Endothelial cell of umbilical vein (primary cell): ENCODE measurements at regions not wholly inside any gene's neighbourhood (a gene's known extent, or its start where the extent isn't known, plus 50 kb on each side); places are given as distances from the start of the nearest gene placed in this dataset.

Source experiments
- BruUV-seq: library from RNA; stranded (reverse); fragments of 400-500 nt; replicated peaks from 2 replicates; lab custom pipeline; 2021; lab: Mats Ljungman, UMichigan
- CTCF ChIA-PET: fragments of 300-600, 350-600 bp; sonication (Branson Sonifier 250); formaldehyde crosslinking; loops from one replicate; lab custom pipeline; 2021; ENCODE audit warnings: antibody characterized with exemption, inconsistent platforms; lab: Charles Lee
- POLR2A ChIA-PET: fragments of 300-600, 350-600 bp; sonication (Branson Sonifier 250); formaldehyde crosslinking; loops from one replicate; lab custom pipeline; 2021; ENCODE audit warnings: antibody characterized with exemption, inconsistent platforms; lab: Charles Lee
- DNase-seq: peaks from one replicate; pipeline ENCODE4 v3.0.0-alpha.2; 2011; ENCODE audit warnings: low read depth, low spot score
- FAIRE-seq: peaks from 2 replicates; lab custom pipeline; 2011; peaks lifted over from hg19 to GRCh38; lab: Jason Lieb, UNC
- H2AFZ ChIP-seq: 2 replicates; pipeline ENCODE4 v1.6.0; 2012; ENCODE audit warnings: low read depth, low read length, control low read depth, inconsistent platforms
- H3K27ac ChIP-seq: 2 replicates; pipeline ENCODE4 v1.5.1; 2011; ENCODE audit warnings: low read depth, mild to moderate bottlenecking, control low read depth, low read length, moderate library complexity; ENCODE audit not compliant: insufficient read depth
- H3K27me3 ChIP-seq, 2 experiments: 2 replicates each; pipeline versions ENCODE4 v1.6.0 to v1.6.1; 2011; ENCODE audit warnings: low read length in 2 of 2, mixed read lengths in 1 of 2; ENCODE audit not compliant: control insufficient read depth in 2 of 2, insufficient read depth in 2 of 2
- H3K36me3 ChIP-seq, 2 experiments: 2 replicates in 1 of 2; 3 replicates in 1 of 2; pipeline ENCODE4 v1.5.1; 2011; ENCODE audit warnings: low read length in 2 of 2, mild to moderate bottlenecking in 1 of 2, moderate library complexity in 1 of 2; ENCODE audit not compliant: control insufficient read depth in 2 of 2, insufficient read depth in 2 of 2; ENCODE audit errors: extremely low read depth in 1 of 2
- H3K4me1 ChIP-seq: 3 replicates; pipeline ENCODE4 v1.5.1; 2011; ENCODE audit warnings: mild to moderate bottlenecking, low read length; ENCODE audit not compliant: control insufficient read depth, insufficient read depth; ENCODE audit errors: extremely low read depth
- H3K4me2 ChIP-seq: 2 replicates; pipeline ENCODE4 v1.6.1; 2011; ENCODE audit warnings: low read length, control low read depth, mixed read lengths; ENCODE audit not compliant: insufficient read depth
- H3K4me3 ChIP-seq, 3 experiments: fragments of 200-600 bp in 1 of 3; sonication (generic), shearing (Covaris generic) in 1 of 3; replicated peaks in 1 of 3; 2 replicates each; pipeline ENCODE4 v1.5.1; 2011 to 2016; ENCODE audit warnings: control low read depth in 3 of 3, low read length in 3 of 3, mild to moderate bottlenecking in 2 of 3, inconsistent platforms in 1 of 3, low read depth in 1 of 3, moderate library complexity in 1 of 3; ENCODE audit not compliant: insufficient read depth in 1 of 3
- H3K79me2 ChIP-seq: 2 replicates; pipeline ENCODE4 v1.6.0; 2012; ENCODE audit warnings: low read length, inconsistent platforms; ENCODE audit not compliant: control insufficient read depth, insufficient read depth
- H3K9ac ChIP-seq: replicated peaks from 2 replicates; pipeline ENCODE3; 2011; ENCODE audit warnings: low read length, control low read depth; ENCODE audit not compliant: insufficient read depth; ENCODE audit errors: extremely low read depth
- H3K9me1 ChIP-seq: replicated peaks from 3 replicates; pipeline ENCODE4 v1.6.0; 2011; ENCODE audit warnings: mild to moderate bottlenecking, low read length; ENCODE audit not compliant: control insufficient read depth, insufficient read depth; ENCODE audit errors: extremely low read depth
- H3K9me3 ChIP-seq: replicated peaks from 2 replicates; pipeline ENCODE4 v1.5.1; 2012; ENCODE audit warnings: low read length, inconsistent platforms; ENCODE audit not compliant: control insufficient read depth, insufficient read depth
- H4K20me1 ChIP-seq: replicated peaks from 2 replicates; pipeline ENCODE3; 2011; ENCODE audit warnings: mild to moderate bottlenecking, low read length; ENCODE audit not compliant: control insufficient read depth, insufficient read depth; ENCODE audit errors: extremely low read depth
- CTCF ChIP-seq, 2 donors: IDR thresholded peaks; 1 replicate in 1 of 2; 2 replicates in 1 of 2; pipeline ENCODE4 v1.5.1; 2011; ENCODE audit warnings: low read length in 2 of 2, mild to moderate bottlenecking in 2 of 2, moderate library complexity in 2 of 2, control low read depth in 1 of 2, inconsistent platforms in 1 of 2, low read depth in 1 of 2; ENCODE audit not compliant: insufficient read depth in 1 of 2; ENCODE audit errors: extremely low read depth in 1 of 2
- EZH2 ChIP-seq: IDR thresholded peaks from 2 replicates; pipeline ENCODE4 v1.6.1; 2012; ENCODE audit warnings: borderline replicate concordance, low read depth, mild to moderate bottlenecking, moderate library complexity, low read length, inconsistent platforms; ENCODE audit not compliant: severe bottlenecking
- FOS ChIP-seq: IDR thresholded peaks from 2 replicates; pipeline ENCODE4 v1.6.1; 2011; ENCODE audit warnings: mild to moderate bottlenecking, low read length, moderate library complexity, borderline replicate concordance; ENCODE audit not compliant: insufficient read depth
- GATA2 ChIP-seq: IDR thresholded peaks from 2 replicates; pipeline ENCODE4 v1.7.0; 2011; ENCODE audit warnings: low read depth, mild to moderate bottlenecking, moderate library complexity, mixed read lengths, low read length; ENCODE audit not compliant: insufficient read length, insufficient read depth
- JUN ChIP-seq: IDR thresholded peaks from 2 replicates; pipeline ENCODE4 v1.6.1; 2011; ENCODE audit warnings: borderline replicate concordance, low read depth; ENCODE audit not compliant: insufficient read length, insufficient read depth
- MAX ChIP-seq: IDR thresholded peaks from 2 replicates; pipeline ENCODE4 v1.6.1; 2011; ENCODE audit not compliant: insufficient read depth, insufficient read length
- MYC ChIP-seq: IDR thresholded peaks from one replicate; pipeline ENCODE4 v1.6.1; 2011; ENCODE audit warnings: mild to moderate bottlenecking, low read depth, low read length
- POLR2A ChIP-seq: IDR thresholded peaks from 2 replicates; pipeline ENCODE4 v1.6.1; 2012; ENCODE audit warnings: low read depth, mild to moderate bottlenecking, control low read depth, low read length
- POLR2AphosphoS5 ChIP-seq: IDR thresholded peaks from 2 replicates; pipeline ENCODE4 v1.6.1; 2012; ENCODE audit warnings: low read depth, mild to moderate bottlenecking, control low read depth, low read length, moderate library complexity; ENCODE audit not compliant: insufficient read depth
- dilution Hi-C: fragments of 300-500 bp; cut with MboI; formaldehyde crosslinking; loops from one replicate; pipeline ENCODE4 v1.15.0; 2019; ENCODE audit warnings: low sequenced_read_pairs; ENCODE audit not compliant: extremely low pct_ligation_motif_present
- intact Hi-C: fragments of 100-400 bp; cut with micrococcal nuclease; formaldehyde crosslinking; loops from one replicate; pipeline ENCODE4 v1.10.0; 2022

- intact Hi-C loops (no loop called here), dilution Hi-C loops (no loop called here)
- no peak overlapping the region for H3K4me3 ChIP-seq
- H3K36me3 ChIP-seq, result no peaks in the 10 kb centered on the region
- DNase-seq, result no peak
- no peaks in the 10 kb centered on the region for H3K79me2 ChIP-seq
- no peak overlapping the region for H3K27ac ChIP-seq
- H3K27me3 ChIP-seq, result no peaks in the 10 kb centered on the region
- POLR2A ChIA-PET, result no interaction called here
- no peaks in the 10 kb centered on the region for H3K9me1 ChIP-seq
- CTCF ChIA-PET, result no interaction called here
- H3K9ac ChIP-seq, result no peak overlapping the region
- H2AFZ ChIP-seq, result no peak overlapping the region
- H4K20me1 ChIP-seq, result no peaks in the 10 kb centered on the region
- FAIRE-seq, result no peak
- no peak overlapping the region for H3K4me2 ChIP-seq
- TF ChIP-seq JUN, result no peak
- TF ChIP-seq POLR2A, result no peak
- no peak for TF ChIP-seq MYC
- TF ChIP-seq EZH2, result no peak
- TF ChIP-seq GATA2, result no peak
- no peak for TF ChIP-seq POLR2AphosphoS5
- no peak for TF ChIP-seq MAX
- no peak for TF ChIP-seq CTCF (IDR thresholded peaks at IDR 0.05; ENCODE audit: extremely low read depth in 1 of 2, insufficient read depth in 1 of 2, low read depth in 1 of 2, low read length in 2 of 2)
- no peak for TF ChIP-seq FOS
- no peaks in the 10 kb centered on the region for H3K9me3 ChIP-seq
- H3K4me1 ChIP-seq, result no peaks in the 10 kb centered on the region
- no TSS peak for BruUV-seq
Observed at GRCh38 chr15:55031727-55032126, 165.0 kb downstream of the RSL24D1 start.
